Hippocampal formation (tissue), 2 donors: ENCODE measurements at regions not wholly inside any gene's neighbourhood (a gene's known extent, or its start where the extent isn't known, plus 50 kb on each side); places are given as distances from the start of the nearest gene placed in this dataset.

Experiments
- DNase-seq, 2 donors: peaks; one replicate each; lab custom pipeline; 2025; lab: John Stamatoyannopoulos, UW

DNA sequence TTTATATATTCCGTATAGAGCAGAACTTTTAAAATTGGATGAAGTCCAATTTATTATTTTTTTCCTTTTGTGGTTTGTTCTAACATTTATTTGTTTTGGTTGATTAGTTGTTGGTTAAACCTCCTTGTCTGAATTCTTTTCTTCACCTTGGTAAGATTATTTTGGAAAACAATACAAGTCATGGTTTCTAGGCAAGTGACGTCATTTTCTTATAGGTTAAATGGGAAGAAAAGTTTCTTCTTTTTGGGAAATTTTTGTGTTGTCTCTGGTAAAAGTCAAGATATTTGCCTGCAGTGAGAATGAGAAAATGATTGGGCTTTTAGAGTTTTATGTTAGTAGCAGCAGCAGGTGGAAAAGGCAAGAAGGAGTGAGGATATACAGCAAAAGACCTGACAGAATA, 197.9 kb downstream of the OTOR start:
- DNase-seq, result no peak

- no peak for DNase-seq
Measured at GRCh38 chr20:16947479-16947878, 199.3 kb downstream of the OTOR start.

DNA sequence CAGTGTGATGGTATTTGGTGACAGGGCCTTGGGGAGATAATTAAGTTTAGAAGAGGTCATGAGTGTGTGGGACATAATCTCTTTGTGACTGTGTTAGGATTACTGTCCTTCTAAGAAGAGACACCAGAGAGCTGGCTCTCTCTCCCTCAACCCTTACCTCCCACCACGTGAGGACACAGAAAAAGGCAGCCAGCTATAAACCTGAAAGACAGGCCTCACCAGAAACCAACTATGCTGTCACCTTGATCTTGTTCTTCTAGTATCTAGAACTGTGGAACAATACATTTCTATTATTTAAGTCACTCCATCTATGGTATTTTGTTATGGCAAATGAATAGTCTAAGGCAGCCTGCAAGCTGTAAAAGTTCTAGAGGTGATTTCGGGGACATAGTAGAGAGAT, 203.7 kb downstream of the OTOR start:
- no peak for DNase-seq

- no peak for DNase-seq
Measured at GRCh38 chr20:16952965-16953364, 204.8 kb downstream of the OTOR start.

DNA sequence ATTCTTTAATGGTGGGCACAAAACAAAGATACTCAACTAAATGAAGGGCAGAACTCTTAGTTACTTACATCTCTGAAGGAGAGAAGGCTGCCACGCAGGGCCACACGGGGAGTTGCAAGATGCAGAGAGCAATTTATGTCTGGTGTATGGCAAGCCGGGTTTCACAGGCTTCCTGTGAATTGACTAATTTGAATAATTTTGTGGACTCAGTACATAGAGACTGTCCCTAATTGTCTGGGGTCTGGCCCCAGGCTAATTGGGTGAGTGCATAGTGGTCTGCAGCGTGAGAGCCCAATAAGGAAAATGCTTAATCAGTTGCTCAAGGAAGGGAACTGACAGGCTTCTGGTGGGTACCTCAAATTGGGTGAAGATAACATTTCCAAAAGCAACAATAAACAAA, 205.7 kb downstream of the OTOR start:
- no peak for DNase-seq

- no peak for DNase-seq
Measured at GRCh38 chr20:16955462-16955861, 207.3 kb downstream of the OTOR start.

GRCh38 chr20:16955971-16956370, 207.8 kb downstream of the OTOR start:
- no peak for DNase-seq

- DNase-seq, result no peak
Measured at GRCh38 chr20:16965401-16965800, 217.2 kb downstream of the OTOR start.

DNA sequence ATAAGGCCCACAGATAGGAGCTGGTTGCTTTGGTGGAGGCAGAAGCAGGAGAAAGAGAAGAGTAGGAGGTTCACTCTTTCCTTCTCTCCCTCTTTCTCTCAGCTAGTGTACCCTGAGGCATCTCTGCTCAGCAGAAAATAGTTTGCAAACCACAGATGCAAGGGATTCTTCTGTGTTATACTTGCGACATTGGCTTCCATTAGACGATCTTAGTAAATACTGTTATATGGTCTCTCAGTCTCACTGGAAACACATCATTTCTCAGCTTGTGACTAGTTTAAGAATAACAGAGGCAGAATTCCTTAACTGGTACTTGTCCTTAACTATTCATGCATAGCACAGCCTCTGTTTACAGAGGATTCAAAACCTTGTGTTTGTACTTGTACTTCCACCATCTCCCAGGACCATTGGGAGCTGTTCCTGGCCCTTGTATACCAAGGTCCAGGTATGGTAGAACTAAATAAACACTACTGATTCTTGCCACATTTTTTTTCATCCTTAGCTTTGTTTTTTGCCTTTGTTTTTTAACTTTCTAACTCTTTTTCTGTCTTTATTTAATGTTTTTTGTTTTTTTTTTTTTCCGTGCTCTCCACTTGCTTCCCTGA, 218.2 kb downstream of the OTOR start:
- no peak for DNase-seq

- DNase-seq, result no peak
Measured at GRCh38 chr20:16968099-16968498, 219.9 kb downstream of the OTOR start.

GRCh38 chr20:16970776-16971175, 222.6 kb downstream of the OTOR start:
- peak in 1 of 2 donors; percentile 24 for DNase-seq

- DNase-seq, result no peak
Measured at GRCh38 chr20:16974080-16974854, 226.1 kb downstream of the OTOR start.

GRCh38 chr20:16974855-16975162, 226.7 kb downstream of the OTOR start:
- no peak for DNase-seq

GRCh38 chr20:16975682-16976081, 227.5 kb downstream of the OTOR start:
- DNase-seq, result no peak

DNA sequence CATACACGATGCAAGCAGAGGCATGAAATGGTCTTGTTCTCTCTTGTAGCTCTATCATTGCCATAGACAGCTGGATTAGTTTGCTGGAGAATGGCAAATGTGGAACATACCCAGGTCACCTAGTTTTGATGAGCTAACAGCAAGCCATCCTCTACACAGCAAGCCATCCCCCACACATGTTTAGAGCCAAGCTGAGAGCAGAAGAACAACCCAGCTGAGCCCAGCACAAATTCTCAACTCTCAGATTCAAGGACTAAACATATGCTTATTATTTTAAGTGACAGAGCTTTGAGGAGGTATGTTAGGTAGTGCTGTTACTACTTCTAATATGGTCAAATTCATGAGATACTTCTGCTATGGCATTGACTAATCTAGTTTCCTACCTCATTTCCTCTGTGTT, 230.3 kb downstream of the OTOR start:
- no peak for DNase-seq

DNA sequence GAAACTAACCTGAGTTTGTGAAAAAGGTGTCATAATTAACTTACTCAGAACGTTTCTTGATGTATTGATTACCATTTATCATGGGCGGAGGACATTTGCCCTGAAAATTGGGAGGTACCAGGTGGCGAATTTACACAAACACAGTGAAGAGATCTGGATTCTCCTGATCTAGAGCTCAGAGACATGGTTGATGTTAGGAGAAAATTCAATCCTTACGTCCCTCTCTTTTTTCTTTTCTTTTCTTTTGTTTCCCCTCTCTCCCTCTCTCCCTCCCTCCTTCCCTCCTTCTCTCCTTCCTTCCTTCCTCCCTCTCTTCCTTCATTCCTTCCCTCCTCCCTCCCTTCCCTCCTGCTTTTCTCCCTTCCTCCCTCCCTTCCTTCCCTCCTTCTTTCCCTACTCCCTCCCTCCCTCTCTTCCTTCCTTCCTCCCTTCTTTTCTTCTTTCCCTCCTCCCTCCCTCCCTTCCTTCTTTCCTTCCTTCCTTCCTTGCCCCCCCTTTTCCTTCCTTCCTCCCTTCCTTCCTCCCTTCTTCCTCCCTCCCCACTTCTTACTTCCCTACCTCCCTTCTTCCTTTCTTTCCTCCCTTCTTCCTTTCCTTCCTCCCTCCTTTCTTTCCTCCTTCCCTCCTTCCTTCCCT, 234.1 kb downstream of the OTOR start:
- no peak for DNase-seq

DNA sequence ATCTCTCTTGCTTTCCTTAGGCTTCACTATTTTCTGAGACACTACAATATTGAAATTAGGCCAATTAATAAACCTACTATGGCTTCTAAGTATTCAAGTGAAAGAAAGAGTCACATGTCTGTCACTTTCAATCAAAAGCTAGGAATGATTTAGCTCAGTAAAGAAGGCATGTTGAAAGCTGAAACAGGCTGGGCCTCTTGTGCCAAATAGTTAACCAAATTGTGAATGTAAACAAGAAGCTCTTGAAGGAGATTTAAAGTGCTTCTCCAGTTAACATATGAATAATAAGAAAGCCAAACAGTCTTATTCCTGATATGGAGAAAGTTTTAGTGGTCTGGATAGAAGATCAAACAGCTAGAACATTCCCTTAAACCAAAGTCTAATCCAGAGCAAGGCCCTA, 236.3 kb downstream of the OTOR start:
- no peak for DNase-seq

GRCh38 chr20:17003170-17003870, 223.5 kb upstream of the PCSK2 start:
- DNase-seq, result no peak

GRCh38 chr20:17010181-17010580, 216.7 kb upstream of the PCSK2 start:
- no peak for DNase-seq

DNA sequence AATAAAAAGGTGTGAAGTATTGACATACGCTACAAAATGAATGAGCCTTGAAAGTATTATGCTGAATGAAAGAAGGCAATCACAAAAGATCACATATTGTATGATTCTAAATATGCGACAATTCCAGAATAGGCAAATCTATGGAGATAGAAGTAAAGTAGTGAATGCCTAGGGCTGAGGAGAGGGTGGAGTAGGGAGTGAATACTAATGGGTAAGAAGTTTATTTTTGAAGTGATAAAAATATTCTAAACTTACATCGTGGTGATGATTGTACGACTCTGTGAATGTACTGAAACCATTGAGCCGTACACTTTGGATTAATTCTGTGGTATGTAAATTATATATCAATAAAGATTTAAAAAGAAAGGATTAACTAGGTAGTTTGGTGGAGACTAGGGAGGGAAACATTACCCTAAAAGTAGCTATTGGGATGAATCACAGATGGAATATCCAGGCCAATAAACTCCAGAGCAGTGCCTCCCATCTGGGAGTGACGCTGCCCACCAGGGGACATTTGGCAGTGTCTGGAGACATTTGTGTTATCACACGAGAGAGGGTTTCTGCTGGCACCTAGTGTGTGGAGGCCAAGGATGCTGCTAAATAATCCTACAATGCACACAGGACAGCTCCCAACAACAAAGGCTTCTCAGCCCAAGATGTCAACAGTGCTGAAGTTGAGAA, 214.2 kb upstream of the PCSK2 start:
- no peak for DNase-seq

DNA sequence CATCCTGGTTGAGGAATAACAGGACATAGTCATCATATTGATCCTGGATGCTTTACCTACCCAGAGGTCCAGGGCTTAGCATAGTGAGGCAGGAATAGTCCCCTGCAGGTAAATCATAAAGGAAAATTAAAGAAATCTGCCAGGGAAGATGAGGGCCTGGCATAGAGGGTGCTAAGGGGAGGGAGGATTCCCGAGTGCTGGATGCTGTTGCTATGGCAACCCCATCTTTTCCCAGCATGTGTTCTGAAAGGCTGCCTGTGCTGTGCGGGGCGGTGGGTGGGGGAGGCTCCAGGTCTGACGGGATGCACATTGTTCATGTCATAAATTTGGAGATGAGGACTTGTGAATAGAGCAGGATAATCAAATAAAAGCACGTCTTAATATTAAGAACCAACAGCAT, 212.6 kb upstream of the PCSK2 start:
- DNase-seq, result peak in 1 of 2 donors; percentile 6

- no peak for DNase-seq
Measured at GRCh38 chr20:17014756-17015366, 212.0 kb upstream of the PCSK2 start.
